H1 (cell line): ENCODE measurements at regions not wholly inside any gene's neighbourhood (a gene's known extent, or its start where the extent isn't known, plus 50 kb on each side); places are given as distances from the start of the nearest gene placed in this dataset.

Experiments used
- CHD1 ChIP-seq: IDR thresholded peaks from 2 replicates; pipeline ENCODE4 v1.6.1; 2012; ENCODE audit warnings: low read depth, low read length, improper control_type of control experiment
- POLR2A ChIP-seq, 2 experiments: IDR thresholded peaks; 1 replicate in 1 of 2; 2 replicates in 1 of 2; pipeline ENCODE4 v1.6.1; 2011; ENCODE audit warnings: low read depth in 2 of 2, low read length in 2 of 2, mild to moderate bottlenecking in 2 of 2; ENCODE audit errors: control extremely low read depth in 1 of 2
- POLR2AphosphoS5 ChIP-seq: IDR thresholded peaks from 2 replicates; pipeline ENCODE4 v1.6.1; 2011; ENCODE audit warnings: low read depth, low read length
- RFX5 ChIP-seq: IDR thresholded peaks from 2 replicates; pipeline ENCODE4 v1.6.1; 2011; ENCODE audit warnings: low read depth, low read length, improper control_type of control experiment, borderline replicate concordance
- TEAD4 ChIP-seq: IDR thresholded peaks from 2 replicates; pipeline ENCODE4 v1.6.1; 2012; ENCODE audit warnings: low read depth, low read length, inconsistent platforms, mixed read lengths
- ZNF274 ChIP-seq: IDR thresholded peaks from 2 replicates; pipeline ENCODE4 v1.7.0; 2012; ENCODE audit warnings: low read length, borderline replicate concordance; ENCODE audit errors: extremely low read depth
- TF ChIP-seq, protein P1 (sequence below): IDR thresholded peaks from 2 replicates; pipeline ENCODE4 v1.6.1; 2012; ENCODE audit warnings: inconsistent platforms
- TF ChIP-seq, protein P2 (sequence below), 3 experiments: IDR thresholded peaks; 1 replicate in 2 of 3; 2 replicates in 1 of 3; pipeline versions ENCODE4 v1.5.1 to v1.6.1; 2011; ENCODE audit warnings: low read length in 3 of 3, mild to moderate bottlenecking in 3 of 3, inconsistent platforms in 2 of 3, low read depth in 1 of 3, moderate library complexity in 1 of 3; ENCODE audit not compliant: insufficient read depth in 1 of 3; ENCODE audit errors: control extremely low read depth in 1 of 3

DNA sequence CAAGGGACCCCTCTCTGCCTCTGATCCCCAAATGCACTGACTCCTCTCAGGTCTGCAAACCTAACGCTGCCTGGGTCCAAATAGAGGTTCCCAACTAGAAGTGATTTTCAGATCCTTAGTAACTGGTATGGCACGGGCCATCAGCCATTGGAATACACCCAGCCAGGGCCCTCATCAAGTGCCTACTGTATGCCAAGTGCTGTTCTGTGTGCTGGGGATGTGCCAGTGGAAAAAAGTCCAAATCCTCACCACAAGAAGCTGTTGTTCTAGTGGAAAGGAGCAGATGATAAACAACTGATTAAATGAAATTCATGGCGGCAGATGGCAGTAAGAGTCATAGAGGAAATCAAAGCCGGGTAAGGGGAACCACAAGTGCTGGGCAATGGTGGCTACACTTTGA is 57.2 kb upstream of the MED9 start:
- TF ChIP-seq POLR2AphosphoS5 (no peak), RFX5 (no peak), ZNF274 (no peak), POLR2A (IDR thresholded peaks at IDR 0.05; ENCODE audit: control extremely low read depth in 1 of 2, low read depth in 2 of 2, low read length in 2 of 2) (no peak), CHD1 (no peak), TEAD4 (no peak)
- TF ChIP-seq, protein P1, sequence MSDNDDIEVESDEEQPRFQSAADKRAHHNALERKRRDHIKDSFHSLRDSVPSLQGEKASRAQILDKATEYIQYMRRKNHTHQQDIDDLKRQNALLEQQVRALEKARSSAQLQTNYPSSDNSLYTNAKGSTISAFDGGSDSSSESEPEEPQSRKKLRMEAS: no peak
- TF ChIP-seq, protein P2, sequence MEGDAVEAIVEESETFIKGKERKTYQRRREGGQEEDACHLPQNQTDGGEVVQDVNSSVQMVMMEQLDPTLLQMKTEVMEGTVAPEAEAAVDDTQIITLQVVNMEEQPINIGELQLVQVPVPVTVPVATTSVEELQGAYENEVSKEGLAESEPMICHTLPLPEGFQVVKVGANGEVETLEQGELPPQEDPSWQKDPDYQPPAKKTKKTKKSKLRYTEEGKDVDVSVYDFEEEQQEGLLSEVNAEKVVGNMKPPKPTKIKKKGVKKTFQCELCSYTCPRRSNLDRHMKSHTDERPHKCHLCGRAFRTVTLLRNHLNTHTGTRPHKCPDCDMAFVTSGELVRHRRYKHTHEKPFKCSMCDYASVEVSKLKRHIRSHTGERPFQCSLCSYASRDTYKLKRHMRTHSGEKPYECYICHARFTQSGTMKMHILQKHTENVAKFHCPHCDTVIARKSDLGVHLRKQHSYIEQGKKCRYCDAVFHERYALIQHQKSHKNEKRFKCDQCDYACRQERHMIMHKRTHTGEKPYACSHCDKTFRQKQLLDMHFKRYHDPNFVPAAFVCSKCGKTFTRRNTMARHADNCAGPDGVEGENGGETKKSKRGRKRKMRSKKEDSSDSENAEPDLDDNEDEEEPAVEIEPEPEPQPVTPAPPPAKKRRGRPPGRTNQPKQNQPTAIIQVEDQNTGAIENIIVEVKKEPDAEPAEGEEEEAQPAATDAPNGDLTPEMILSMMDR (IDR thresholded peaks at IDR 0.05; ENCODE audit: control extremely low read depth in 1 of 3, insufficient read depth in 1 of 3, low read depth in 1 of 3, low read length in 3 of 3): no peak
